ENCODE measurements at regions not wholly inside any gene's neighbourhood (a gene's known extent, or its start where the extent isn't known, plus 50 kb on each side); places are given as distances from the start of the nearest gene placed in this dataset.
A peak's percentile ranks its signal among the peaks of the same experiment; 100 is the strongest.

GRCh38 chr7:26458466-26459145, 166.9 kb downstream of the SNX10 start:
- no peak for DNase-seq (ENCODE audit: low spot score)

GRCh38 chr7:26459540-26460193, 168.0 kb downstream of the SNX10 start:
- no peak for DNase-seq (ENCODE audit: low spot score)

- no peak for DNase-seq (ENCODE audit: low spot score)
Measured at GRCh38 chr7:26460351-26461085, 168.9 kb downstream of the SNX10 start.

- no peak for DNase-seq (ENCODE audit: low spot score)
Measured at GRCh38 chr7:26461518-26461917, 169.9 kb downstream of the SNX10 start.

- DNase-seq (ENCODE audit: low spot score), result no peak
Measured at GRCh38 chr7:26466007-26466406, 174.3 kb downstream of the SNX10 start.

- DNase-seq (ENCODE audit: low spot score), result no peak
Measured at GRCh38 chr7:26467104-26467503, 175.4 kb downstream of the SNX10 start.

GRCh38 chr7:26467541-26467940, 175.9 kb downstream of the SNX10 start:
- DNase-seq (ENCODE audit: low spot score), result no peak

- no peak for DNase-seq (ENCODE audit: low spot score)
Measured at GRCh38 chr7:26468625-26469024, 177.0 kb downstream of the SNX10 start.

GRCh38 chr7:26469188-26469587, 177.5 kb downstream of the SNX10 start:
- no peak for DNase-seq (ENCODE audit: low spot score)

GRCh38 chr7:26470691-26471090, 179.0 kb downstream of the SNX10 start:
- DNase-seq (ENCODE audit: low spot score), result no peak

- DNase-seq (ENCODE audit: low spot score), result no peak
Measured at GRCh38 chr7:26471306-26472075, 179.8 kb downstream of the SNX10 start.

GRCh38 chr7:26472971-26473370, 181.3 kb downstream of the SNX10 start:
- DNase-seq (ENCODE audit: low spot score), result no peak

GRCh38 chr7:26476271-26476670, 184.6 kb downstream of the SNX10 start:
- no peak for DNase-seq (ENCODE audit: low spot score)

GRCh38 chr7:26477381-26477990, 185.8 kb downstream of the SNX10 start:
- DNase-seq (ENCODE audit: low spot score), result no peak

- DNase-seq (ENCODE audit: low spot score), result no peak
Measured at GRCh38 chr7:26478550-26478949, 186.9 kb downstream of the SNX10 start.

- no peak for DNase-seq (ENCODE audit: low spot score)
Measured at GRCh38 chr7:26479581-26479980, 187.9 kb downstream of the SNX10 start.

GRCh38 chr7:26480156-26480555, 188.5 kb downstream of the SNX10 start:
- no peak for DNase-seq (ENCODE audit: low spot score)

- no peak for DNase-seq (ENCODE audit: low spot score)
Measured at GRCh38 chr7:26482927-26483326, 191.3 kb downstream of the SNX10 start.

- no peak for DNase-seq (ENCODE audit: low spot score)
Measured at GRCh38 chr7:26483843-26484242, 192.2 kb downstream of the SNX10 start.

GRCh38 chr7:26485367-26485934, 193.8 kb downstream of the SNX10 start:
- peak; percentile 66 for DNase-seq (ENCODE audit: low spot score)

GRCh38 chr7:26486153-26486552, 194.5 kb downstream of the SNX10 start:
- no peak for DNase-seq (ENCODE audit: low spot score)
